ENCODE measurements at regions not wholly inside any gene's neighbourhood (a gene's known extent, or its start where the extent isn't known, plus 50 kb on each side); places are given as distances from the start of the nearest gene placed in this dataset.

GRCh38 chr15:34682674-34683073, 72.1 kb downstream of the GJD2 start:
- DNase-seq (ENCODE audit: low spot score), result no peak

GRCh38 chr15:34679291-34679690, 75.5 kb downstream of the GJD2 start:
- TF ChIP-seq CTCF (IDR thresholded peaks at IDR 0.05; ENCODE audit: extremely low read depth, missing control alignments), result no peak
- no peak for DNase-seq (ENCODE audit: low spot score)

More at GRCh38 chr15:34682674-34683073, 72.1 kb downstream of the GJD2 start:
- TF ChIP-seq CTCF (IDR thresholded peaks at IDR 0.05; ENCODE audit: extremely low read depth, missing control alignments), result no peak

GRCh38 chr15:34673241-34673640, 81.6 kb downstream of the GJD2 start:
- no peak for TF ChIP-seq CTCF (IDR thresholded peaks at IDR 0.05; ENCODE audit: extremely low read depth, missing control alignments)
- no peak for DNase-seq (ENCODE audit: low spot score)

DNA sequence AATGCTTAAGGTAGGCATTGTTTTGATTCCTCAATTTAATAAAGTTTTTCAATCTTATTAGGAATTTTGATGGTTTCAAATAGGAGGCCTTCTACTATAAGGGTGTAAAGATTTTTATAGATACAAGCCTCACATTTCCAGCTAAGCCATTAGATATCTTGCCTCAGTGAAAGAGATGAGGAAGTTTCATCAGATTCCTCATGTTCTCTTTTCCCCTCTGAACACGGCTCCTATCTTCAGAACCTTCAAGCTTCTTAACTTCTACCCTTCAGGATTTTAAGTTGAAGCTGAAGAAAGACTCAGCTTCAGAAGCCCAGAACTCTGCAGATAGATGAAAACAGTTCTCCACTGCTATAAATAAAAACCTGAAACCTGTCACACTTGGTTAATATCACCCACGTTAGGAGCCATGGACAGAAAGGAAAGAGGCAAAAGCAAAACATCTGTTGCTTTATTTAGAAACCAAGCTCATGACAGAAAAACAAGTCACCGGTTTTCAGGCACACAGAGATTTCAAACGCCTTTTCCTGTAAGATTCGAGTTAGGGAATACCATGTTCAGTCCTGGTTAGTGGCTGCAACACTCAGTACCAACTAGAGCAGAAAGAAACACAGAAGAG, 82.2 kb upstream of the GOLGA8B start:
- peak; percentile 10 for DNase-seq (ENCODE audit: low spot score)
- no peak for TF ChIP-seq CTCF (IDR thresholded peaks at IDR 0.05; ENCODE audit: extremely low read depth, missing control alignments)

GRCh38 chr15:34664418-34664817, 81.0 kb upstream of the GOLGA8B start:
- TF ChIP-seq CTCF (IDR thresholded peaks at IDR 0.05; ENCODE audit: extremely low read depth, missing control alignments), result no peak
- DNase-seq (ENCODE audit: low spot score), result no peak

DNA sequence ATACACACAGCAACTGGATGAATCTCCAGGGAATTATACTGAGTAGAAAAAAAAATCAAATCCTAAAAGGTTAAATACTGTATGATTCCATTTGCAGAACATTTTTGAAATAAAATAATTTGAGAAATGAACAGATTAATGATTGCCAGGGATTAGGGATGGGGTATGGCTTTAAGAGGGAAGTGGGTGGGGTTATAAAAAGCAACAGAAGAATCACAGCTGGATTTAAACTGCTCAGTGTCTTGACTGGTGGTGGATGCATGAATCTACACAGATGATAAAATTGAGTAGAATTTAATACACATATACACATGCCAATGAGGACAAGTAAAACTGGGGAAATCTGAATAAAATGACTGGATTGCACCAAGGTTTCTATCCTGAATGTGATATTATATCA, 79.7 kb upstream of the GOLGA8B start:
- no peak for TF ChIP-seq CTCF (IDR thresholded peaks at IDR 0.05; ENCODE audit: extremely low read depth, missing control alignments)
- DNase-seq (ENCODE audit: low spot score), result no peak

- DNase-seq (ENCODE audit: low spot score), result no peak
- TF ChIP-seq CTCF (IDR thresholded peaks at IDR 0.05; ENCODE audit: extremely low read depth, missing control alignments), result no peak
Measured at GRCh38 chr15:34659056-34659455, 75.6 kb upstream of the GOLGA8B start.
